Right lobe of liver (tissue), 4 donors: ENCODE measurements at regions not wholly inside any gene's neighbourhood (a gene's known extent, or its start where the extent isn't known, plus 50 kb on each side); places are given as distances from the start of the nearest gene placed in this dataset.

ENCODE experiments used
- CTCF ChIP-seq, 4 donors: fragments of 200-600 bp in 3 of 4; fragments of 450-650 bp in 1 of 4; IDR thresholded peaks; one replicate each; pipeline versions ENCODE4 v1.5.1 to v1.8.0; 2016 to 2022; ENCODE audit warnings: antibody characterized with exemption in 4 of 4, mild to moderate bottlenecking in 2 of 4
- POLR2A ChIP-seq: fragments of 450-650 bp; IDR thresholded peaks from one replicate; pipeline ENCODE4 v1.6.1; 2017; ENCODE audit warnings: antibody characterized with exemption, mild to moderate bottlenecking
- donor health status: DM: no; HTN: no; CAD: no.
- donor health status: DM: no; HTN: no; CAD: no.
- donor health status: DM: no; HTN: yes; CAD: no.

GRCh38 chr5:38165435-38165834 is 92.9 kb upstream of the EGFLAM start:
- TF ChIP-seq CTCF (IDR thresholded peaks at IDR 0.05) (no peak), POLR2A (no peak)
